IPS-NIHi11 (cell line): ENCODE measurements at regions not wholly inside any gene's neighbourhood (a gene's known extent, or its start where the extent isn't known, plus 50 kb on each side); places are given as distances from the start of the nearest gene placed in this dataset.

Experiments
- DNase-seq: peaks from one replicate; pipeline ENCODE4 v3.0.0; 2012; ENCODE audit warnings: mixed read lengths, low spot score

DNA sequence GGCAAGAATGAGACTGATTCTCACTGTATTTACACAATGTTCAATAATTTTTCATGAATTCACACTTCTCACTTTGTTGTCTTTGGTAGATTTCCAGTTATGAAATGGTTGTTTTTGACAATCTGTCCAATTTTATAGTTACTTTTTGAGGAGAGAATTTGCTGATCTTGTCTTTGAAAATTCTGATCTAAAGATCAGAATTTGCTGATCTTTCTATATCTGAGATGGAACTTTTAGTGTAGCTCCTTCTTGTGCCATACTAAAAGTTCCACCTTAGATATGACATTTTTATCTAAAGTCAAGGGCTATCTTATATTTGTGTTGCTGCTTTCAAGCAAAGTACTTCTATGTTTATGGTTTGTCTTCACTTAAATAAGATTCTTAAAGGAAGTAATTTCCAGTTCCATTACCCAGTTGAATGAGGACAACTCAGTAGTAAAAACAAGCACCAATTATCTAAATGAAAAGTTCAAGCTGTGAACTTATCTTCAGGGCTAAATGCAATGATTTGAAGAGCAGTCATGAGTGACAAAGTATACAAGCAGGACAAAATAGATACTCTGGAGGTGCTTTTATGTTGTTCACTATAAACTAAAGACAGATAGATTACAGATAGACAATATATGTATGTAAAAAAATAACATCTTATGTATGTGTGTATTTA, 76.4 kb upstream of the FOXG1 start:
- DNase-seq, result no peak

DNA sequence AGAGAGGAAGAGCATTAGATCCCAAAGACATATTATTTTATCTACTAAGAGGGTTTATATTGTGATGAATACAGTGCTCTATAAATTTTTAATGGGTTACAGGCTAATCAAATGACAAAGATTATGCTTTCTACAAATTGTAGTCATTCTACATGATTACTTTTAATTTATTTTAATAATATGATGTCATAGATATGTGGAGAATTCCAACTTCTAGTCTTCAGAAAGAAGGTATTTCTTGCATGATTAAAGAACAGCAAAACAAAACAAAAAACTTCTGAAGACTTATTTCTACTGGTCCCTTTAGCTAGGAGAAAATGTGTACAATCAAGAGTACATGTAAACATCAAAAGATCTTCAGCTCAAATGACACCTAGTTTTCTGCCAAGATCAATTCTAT, 71.5 kb upstream of the FOXG1 start:
- no peak for DNase-seq

DNA sequence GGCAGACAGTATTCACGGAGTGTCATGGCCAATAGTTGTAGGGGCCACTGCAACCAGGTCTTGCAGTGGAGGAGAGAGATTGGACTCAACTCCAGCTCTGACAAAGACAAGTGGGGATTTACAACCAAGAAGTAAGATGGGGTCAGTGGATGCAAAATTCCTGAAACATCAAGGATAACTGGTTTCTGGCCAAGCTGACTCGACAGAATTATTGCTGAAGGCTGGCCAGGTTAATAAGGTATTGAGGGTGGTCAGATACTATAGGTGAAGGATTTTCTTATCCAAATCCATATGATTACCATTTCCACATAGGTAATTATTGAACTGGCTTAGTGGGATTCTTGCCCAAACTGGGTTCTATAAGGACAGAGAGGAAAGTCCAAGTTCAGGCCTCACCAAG, 64.9 kb upstream of the FOXG1 start:
- DNase-seq, result no peak

DNA sequence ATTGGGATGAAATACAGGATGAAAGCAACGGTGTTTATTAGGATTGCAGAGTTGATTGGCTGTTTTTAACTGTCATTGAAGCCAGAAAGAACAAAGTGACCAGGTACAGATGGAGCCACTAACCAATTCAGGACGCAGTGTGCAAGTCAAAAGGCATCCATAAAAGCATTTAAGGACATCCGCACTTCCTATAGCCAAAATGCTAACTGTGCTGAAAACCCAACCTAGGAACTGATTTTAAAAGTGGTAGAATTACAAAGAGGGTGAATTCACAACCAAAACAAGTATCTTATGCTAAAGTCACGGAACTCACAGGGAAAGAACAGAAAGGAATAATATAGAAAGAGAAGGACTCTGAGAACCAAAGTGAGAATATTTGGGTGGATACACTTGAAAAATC, 63.1 kb upstream of the FOXG1 start:
- no peak for DNase-seq

DNA sequence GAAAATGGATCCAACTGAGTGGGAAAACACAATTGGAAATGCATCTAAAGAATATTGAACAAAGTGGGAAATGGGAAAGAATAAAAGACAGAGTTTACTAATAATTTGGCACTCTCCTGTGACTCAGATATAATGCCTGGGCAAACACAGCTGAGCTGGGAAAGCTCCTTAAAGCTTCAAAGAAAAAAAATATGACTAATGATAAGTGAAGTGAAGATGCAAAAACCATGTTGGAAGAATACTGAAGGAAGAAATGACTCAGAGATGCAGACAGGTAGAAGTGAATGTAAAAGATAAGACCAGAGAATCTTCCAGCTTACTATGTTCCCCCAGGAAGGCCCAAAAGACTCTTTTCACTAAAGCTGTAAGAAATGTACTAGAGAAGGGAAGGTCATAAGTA, 62.4 kb upstream of the FOXG1 start:
- no peak for DNase-seq

DNA sequence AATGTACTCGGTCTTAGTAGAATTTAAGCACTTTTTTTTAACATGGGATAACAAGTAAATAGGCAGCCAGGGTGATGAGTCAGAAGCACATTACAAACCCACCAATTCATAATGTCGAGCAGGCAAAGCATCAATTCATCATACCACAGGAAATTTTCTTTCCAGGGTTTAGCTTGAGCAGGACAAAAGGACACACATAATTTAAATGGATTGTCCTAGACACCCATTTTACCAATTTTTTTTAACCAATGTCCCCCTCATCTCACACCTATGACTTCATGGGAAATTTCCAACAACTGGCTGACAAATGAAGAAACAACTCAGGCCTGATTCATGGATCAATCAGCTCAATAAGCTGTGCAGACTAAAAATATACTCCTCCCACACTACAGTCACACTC, 58.8 kb upstream of the FOXG1 start:
- DNase-seq, result no peak

DNA sequence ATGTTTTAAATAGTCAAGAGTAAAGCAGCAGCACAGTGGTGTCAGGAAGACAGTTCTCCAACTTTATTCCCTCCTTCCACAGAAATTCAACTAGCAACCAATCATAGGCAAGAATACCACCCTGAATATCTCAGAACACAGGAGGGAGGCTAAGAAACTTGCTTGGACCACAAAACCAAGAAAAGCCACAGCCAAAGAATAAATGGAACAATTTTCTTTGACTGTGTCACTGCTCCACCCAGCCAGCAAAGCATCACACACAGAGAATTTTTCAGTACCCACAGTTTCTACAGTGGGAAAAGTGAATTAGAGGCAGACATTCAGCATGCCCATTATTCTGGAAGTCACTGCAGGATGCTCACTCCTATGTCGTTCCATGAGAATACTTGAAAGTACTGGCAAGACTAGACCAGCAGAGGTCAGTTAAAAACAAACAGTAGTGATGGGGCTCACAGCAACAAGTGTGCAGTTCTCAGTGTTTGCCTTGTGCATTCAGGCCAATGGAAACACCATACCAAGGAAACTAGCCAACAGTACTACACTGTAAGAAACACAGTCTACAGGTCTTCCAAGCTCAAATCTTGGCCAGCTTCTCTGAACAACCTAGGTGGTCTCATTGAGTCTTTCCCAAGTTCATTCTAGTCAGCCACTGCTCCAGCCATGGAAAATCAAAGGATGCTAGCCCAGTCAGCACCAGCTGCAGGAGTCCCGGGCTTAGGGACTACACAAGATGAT, 56.8 kb upstream of the FOXG1 start:
- DNase-seq, result peak; percentile 19
